ENCODE measurements at regions not wholly inside any gene's neighbourhood (a gene's known extent, or its start where the extent isn't known, plus 50 kb on each side); places are given as distances from the start of the nearest gene placed in this dataset.
A peak's percentile ranks its signal among the peaks of the same experiment; 100 is the strongest.
"Not testable (repeated sequence)": the region's sequence is repeated elsewhere in the genome, so short reads cannot be mapped to it uniquely, and the experiment has no call there.

GRCh38 chr6:3977875-3978711 lies 100.8 kb downstream of the FAM217A start (continued):
- TF ChIP-seq ZNF18 (tag by site-specific recombination; IDR thresholded peaks at IDR 0.05) (no peak), ZNF48 (tag by site-specific recombination; IDR thresholded peaks at IDR 0.05) (no peak), ZNF184 (tag by site-specific recombination; IDR thresholded peaks at IDR 0.05) (no peak), CTCF (tag by site-specific recombination; IDR thresholded peaks at IDR 0.05) (peak; percentile 89), ZNF768 (tag by site-specific recombination; IDR thresholded peaks at IDR 0.05) (peak; percentile 91), ZNF398 (tag by site-specific recombination; IDR thresholded peaks at IDR 0.05) (no peak), ZNF37A (tag by site-specific recombination; IDR thresholded peaks at IDR 0.05) (no peak), SCRT2 (tag by site-specific recombination; IDR thresholded peaks at IDR 0.05) (peak; percentile 56)

DNA sequence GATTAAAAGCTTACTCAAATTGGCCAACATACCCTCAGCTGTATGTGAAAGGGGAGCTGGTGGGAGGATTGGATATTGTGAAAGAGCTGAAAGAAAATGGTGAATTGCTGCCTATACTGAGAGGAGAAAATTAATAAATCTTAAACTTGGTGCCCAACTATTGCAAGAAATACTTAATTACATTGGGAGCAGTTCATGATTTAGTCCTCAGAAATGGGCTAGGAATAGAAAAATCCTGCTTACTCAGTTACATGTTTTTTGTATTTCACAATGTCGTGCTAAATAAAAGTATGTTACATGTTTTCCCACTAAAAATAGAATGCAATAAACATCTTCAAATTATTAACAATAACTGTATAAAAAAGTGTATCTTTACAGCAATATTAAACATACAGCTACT lies 100.0 kb downstream of the FAM217A start:
- not testable (repeated sequence) for H3K4me1 ChIP-seq (ENCODE audit: control insufficient read depth, insufficient read depth, low read length); H3K4me3 ChIP-seq (ENCODE audit: low read depth, low read length); H3K9me3 ChIP-seq (ENCODE audit: control insufficient read depth, insufficient read depth, low read depth, low read length); H3K27ac ChIP-seq (ENCODE audit: extremely low read depth, low read depth, low read length); H3K36me3 ChIP-seq (ENCODE audit: control insufficient read depth in 2 of 2, insufficient read depth in 1 of 2, low read length in 2 of 2)
- ChIA-PET POLR2A (interaction anchor here (1.1 to 1.5 kb wide), 3 partner anchors 130 to 236 kb away, joined by 4 to 6 read pairs (median 6); partner anchors contain the start of gene FAM50B), CTCF (interaction anchor here (0.6 to 4.8 kb wide), 55 partner anchors 10 to 858 kb away, joined by 3 to 107 read pairs (median 7); partner anchors contain the start of gene FAM50B)

DNA sequence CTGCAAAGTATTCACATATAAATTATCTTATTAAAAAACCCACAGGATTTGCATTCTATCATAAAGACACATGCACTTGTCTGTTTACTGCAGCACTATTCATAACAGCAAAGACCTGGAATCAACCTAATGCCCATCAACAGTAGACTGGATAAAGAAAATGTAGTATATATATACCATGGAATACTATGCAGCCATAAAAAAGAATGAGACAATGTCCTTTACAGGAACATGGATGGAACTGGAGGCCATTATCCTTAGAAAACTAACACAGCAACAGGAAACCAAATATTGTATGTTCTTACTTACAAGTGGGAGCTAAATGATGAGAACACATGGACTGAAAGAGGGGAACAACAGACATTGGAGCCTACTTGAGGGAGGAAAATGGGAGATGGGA lies 97.0 kb downstream of the FAM217A start:
- H3K4me3 ChIP-seq (ENCODE audit: low read depth, low read length) = no peak overlapping the region
- H3K27ac ChIP-seq (ENCODE audit: extremely low read depth, low read depth, low read length) = no peak overlapping the region
- H3K36me3 ChIP-seq (ENCODE audit: control insufficient read depth in 2 of 2, insufficient read depth in 1 of 2, low read length in 2 of 2) = no peaks in the 10 kb centered on the region
- ChIA-PET CTCF (interaction anchor here (1.0 kb wide), 1 partner anchor 11 kb away, joined by 5 read pairs; no protein-coding TSS in a partner anchor), POLR2A (no interaction called here)
- H3K4me1 ChIP-seq (ENCODE audit: control insufficient read depth, insufficient read depth, low read length) = no peaks in the 10 kb centered on the region
- 0 out of 2 replicates have a peak, but pooled peaks have one; percentile 17 for TF ChIP-seq ZNF580 (tag by site-specific recombination; IDR thresholded peaks at IDR 0.05)
- no peak for TF ChIP-seq ZNF645 (tag by site-specific recombination; IDR thresholded peaks at IDR 0.05)
- TF ChIP-seq, protein P1, sequence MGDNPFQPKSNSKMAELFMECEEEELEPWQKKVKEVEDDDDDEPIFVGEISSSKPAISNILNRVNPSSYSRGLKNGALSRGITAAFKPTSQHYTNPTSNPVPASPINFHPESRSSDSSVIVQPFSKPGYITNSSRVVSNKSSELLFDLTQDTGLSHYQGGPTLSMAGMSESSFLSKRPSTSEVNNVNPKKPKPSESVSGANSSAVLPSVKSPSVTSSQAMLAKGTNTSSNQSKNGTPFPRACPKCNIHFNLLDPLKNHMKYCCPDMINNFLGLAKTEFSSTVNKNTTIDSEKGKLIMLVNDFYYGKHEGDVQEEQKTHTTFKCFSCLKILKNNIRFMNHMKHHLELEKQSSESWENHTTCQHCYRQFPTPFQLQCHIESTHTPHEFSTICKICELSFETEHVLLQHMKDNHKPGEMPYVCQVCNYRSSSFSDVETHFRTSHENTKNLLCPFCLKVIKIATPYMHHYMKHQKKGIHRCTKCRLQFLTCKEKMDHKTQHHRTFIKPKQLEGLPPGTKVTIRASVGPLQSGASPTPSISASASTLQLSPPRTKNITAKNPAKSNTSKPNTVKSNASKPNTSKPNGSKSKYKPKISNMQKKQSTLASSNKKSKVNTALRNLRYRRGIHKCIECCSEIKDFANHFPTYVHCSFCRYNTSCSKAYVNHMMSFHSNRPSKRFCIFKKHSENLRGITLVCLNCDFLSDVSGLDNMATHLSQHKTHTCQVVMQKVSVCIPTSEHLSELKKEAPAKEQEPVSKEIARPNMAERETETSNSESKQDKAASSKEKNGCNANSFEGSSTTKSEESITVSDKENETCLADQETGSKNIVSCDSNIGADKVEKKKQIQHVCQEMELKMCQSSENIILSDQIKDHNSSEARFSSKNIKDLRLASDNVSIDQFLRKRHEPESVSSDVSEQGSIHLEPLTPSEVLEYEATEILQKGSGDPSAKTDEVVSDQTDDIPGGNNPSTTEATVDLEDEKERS (tag by site-specific recombination; IDR thresholded peaks at IDR 0.05) = 0 out of 2 replicates have a peak, but pooled peaks have one; percentile 51
- peak; percentile 93 for TF ChIP-seq ZNF146 (tag by site-specific recombination; IDR thresholded peaks at IDR 0.05)
- no peaks in the 10 kb centered on the region for H3K9me3 ChIP-seq (ENCODE audit: control insufficient read depth, insufficient read depth, low read depth, low read length)
